ENCODE measurements at regions not wholly inside any gene's neighbourhood (a gene's known extent, or its start where the extent isn't known, plus 50 kb on each side); places are given as distances from the start of the nearest gene placed in this dataset.

DNA sequence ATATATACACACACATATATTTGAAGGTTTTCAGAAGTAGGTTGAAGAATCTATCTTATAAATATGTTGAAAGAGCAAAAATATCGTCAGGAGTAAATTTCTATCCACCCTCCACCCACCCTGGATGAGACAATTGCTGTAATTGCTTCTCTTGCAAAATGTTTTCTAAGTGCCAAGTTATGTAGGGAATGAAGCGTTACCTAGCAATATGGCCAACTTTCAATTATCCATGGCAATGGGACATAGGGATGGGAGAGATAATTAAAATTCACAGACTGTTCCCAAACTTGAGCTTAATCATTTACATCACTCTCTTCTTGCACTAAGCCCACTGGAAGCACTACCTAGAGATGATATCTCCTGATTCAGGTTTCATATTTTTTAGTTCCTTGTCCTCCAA is 806.2 kb upstream of the RAG2 start:
- CTCF ChIA-PET, result no interaction called here
- TF ChIP-seq, protein P1, sequence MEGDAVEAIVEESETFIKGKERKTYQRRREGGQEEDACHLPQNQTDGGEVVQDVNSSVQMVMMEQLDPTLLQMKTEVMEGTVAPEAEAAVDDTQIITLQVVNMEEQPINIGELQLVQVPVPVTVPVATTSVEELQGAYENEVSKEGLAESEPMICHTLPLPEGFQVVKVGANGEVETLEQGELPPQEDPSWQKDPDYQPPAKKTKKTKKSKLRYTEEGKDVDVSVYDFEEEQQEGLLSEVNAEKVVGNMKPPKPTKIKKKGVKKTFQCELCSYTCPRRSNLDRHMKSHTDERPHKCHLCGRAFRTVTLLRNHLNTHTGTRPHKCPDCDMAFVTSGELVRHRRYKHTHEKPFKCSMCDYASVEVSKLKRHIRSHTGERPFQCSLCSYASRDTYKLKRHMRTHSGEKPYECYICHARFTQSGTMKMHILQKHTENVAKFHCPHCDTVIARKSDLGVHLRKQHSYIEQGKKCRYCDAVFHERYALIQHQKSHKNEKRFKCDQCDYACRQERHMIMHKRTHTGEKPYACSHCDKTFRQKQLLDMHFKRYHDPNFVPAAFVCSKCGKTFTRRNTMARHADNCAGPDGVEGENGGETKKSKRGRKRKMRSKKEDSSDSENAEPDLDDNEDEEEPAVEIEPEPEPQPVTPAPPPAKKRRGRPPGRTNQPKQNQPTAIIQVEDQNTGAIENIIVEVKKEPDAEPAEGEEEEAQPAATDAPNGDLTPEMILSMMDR (IDR thresholded peaks at IDR 0.05; ENCODE audit: unreplicated experiment), result no peak
- Mint-ChIP-seq H3K9me3 (ENCODE audit: low read depth, unreplicated experiment) (no peaks in the 10 kb centered on the region), H3K4me1 (ENCODE audit: low read depth, unreplicated experiment) (no peaks in the 10 kb centered on the region), H3K27me3 (ENCODE audit: unreplicated experiment) (no peaks in the 10 kb centered on the region), H3K27ac (ENCODE audit: unreplicated experiment) (no peak overlapping the region), H3K36me3 (ENCODE audit: insufficient read depth, unreplicated experiment) (no peaks in the 10 kb centered on the region), H3K4me3 (ENCODE audit: low read depth, unreplicated experiment) (no peak overlapping the region)
- intact Hi-C loops (cut with micrococcal nuclease; ENCODE audit: unreplicated experiment), result no loop called here
- DNase-seq, result no peak
- BruUV-seq (replicated peaks), result no TSS peak

DNA sequence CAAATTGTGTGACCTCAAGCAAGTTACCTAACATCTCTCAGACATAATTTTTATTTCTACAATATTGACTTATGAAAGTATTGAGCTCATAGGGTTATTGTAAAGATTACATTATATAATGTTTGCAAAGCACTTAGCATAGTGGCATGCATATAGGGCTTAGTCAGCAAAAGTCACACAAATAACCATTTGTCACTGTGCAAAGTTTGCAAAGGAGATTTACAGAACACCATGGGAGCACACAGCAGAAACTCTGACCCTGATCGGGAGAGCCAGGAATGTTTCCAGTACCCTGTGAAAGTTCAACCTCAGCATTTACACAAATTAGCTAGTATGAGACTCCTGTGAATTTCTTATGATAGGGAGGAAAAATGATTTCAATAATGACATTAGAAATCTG is 804.6 kb upstream of the RAG2 start:
- no peaks in the 10 kb centered on the region for H3K27me3 Mint-ChIP-seq (ENCODE audit: unreplicated experiment)
- CTCF ChIA-PET, result no interaction called here
- DNase-seq, result no peak
- no peak overlapping the region for H3K27ac Mint-ChIP-seq (ENCODE audit: unreplicated experiment)
- H3K4me1 Mint-ChIP-seq (ENCODE audit: low read depth, unreplicated experiment), result no peaks in the 10 kb centered on the region
- H3K36me3 Mint-ChIP-seq (ENCODE audit: insufficient read depth, unreplicated experiment), result no peaks in the 10 kb centered on the region
- no peak overlapping the region for H3K4me3 Mint-ChIP-seq (ENCODE audit: low read depth, unreplicated experiment)
- H3K9me3 Mint-ChIP-seq (ENCODE audit: low read depth, unreplicated experiment), result no peaks in the 10 kb centered on the region
- intact Hi-C loops (cut with micrococcal nuclease; ENCODE audit: unreplicated experiment), result no loop called here
- TF ChIP-seq, protein P1 (IDR thresholded peaks at IDR 0.05; ENCODE audit: unreplicated experiment), result no peak
- no TSS peak for BruUV-seq (replicated peaks)

DNA sequence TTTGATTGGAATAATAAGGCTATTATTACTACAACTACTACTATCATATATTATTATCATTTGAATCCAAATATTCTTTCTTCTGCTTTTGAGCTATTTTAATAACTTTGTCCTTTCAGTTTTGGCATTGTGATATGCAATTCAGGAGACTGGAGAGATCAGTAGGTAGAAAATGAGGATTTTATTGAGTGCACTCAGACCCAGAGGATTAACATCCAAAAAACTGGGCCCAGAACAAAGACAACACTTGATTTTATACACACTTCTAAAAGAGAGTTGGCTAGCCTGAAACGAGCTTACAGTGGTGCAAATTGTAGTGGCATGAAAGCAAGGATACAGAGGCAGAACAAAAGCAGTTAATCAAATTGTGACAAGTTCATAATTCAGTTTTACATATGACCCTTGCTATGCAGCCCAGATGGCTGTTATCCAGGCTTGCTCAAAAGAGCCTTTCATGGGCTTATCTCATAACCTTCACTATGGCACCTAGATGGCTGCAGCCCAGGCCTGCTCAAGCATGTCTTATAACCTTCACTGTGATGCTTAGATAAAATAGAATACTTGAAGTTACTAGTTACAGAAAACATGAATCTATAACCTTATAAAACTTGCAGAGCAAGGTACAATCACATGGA is 796.3 kb upstream of the RAG2 start:
- DNase-seq, result no peak
- Mint-ChIP-seq H3K4me3 (ENCODE audit: low read depth, unreplicated experiment) (no peak overlapping the region), H3K36me3 (ENCODE audit: insufficient read depth, unreplicated experiment) (no peaks in the 10 kb centered on the region), H3K9me3 (ENCODE audit: low read depth, unreplicated experiment) (peaks cover 15% of the 10 kb centered on the region), H3K27ac (ENCODE audit: unreplicated experiment) (no peak overlapping the region), H3K4me1 (ENCODE audit: low read depth, unreplicated experiment) (no peaks in the 10 kb centered on the region), H3K27me3 (ENCODE audit: unreplicated experiment) (no peaks in the 10 kb centered on the region)
- TF ChIP-seq, protein P1 (IDR thresholded peaks at IDR 0.05; ENCODE audit: unreplicated experiment), result no peak
- CTCF ChIA-PET, result no interaction called here
- BruUV-seq (replicated peaks), result no TSS peak
- intact Hi-C loops (cut with micrococcal nuclease; ENCODE audit: unreplicated experiment), result no loop called here

DNA sequence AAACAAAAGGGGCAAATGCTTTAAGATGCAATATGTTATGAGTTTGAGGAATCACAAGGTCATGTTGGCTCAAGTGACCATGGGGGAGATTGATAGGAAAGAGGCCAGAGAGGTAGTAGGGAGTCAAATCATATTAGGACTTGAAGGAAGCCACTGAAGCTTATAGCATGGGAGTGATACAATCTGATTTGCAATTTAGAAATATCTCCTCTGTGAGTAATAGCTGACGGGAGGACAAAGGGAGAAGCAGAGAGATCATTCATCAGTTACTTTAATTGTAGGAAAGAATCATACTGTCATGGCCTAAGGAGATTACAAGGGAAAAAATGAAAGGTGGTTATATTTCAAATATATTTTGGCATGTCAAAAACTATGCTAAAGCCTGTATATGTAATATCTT is 793.6 kb upstream of the RAG2 start:
- intact Hi-C loops (cut with micrococcal nuclease; ENCODE audit: unreplicated experiment), result no loop called here
- Mint-ChIP-seq H3K4me1 (ENCODE audit: low read depth, unreplicated experiment) (no peaks in the 10 kb centered on the region), H3K9me3 (ENCODE audit: low read depth, unreplicated experiment) (peaks cover 15% of the 10 kb centered on the region), H3K36me3 (ENCODE audit: insufficient read depth, unreplicated experiment) (no peaks in the 10 kb centered on the region), H3K4me3 (ENCODE audit: low read depth, unreplicated experiment) (no peak overlapping the region), H3K27ac (ENCODE audit: unreplicated experiment) (no peak overlapping the region), H3K27me3 (ENCODE audit: unreplicated experiment) (no peaks in the 10 kb centered on the region)
- CTCF ChIA-PET, result no interaction called here
- BruUV-seq (replicated peaks), result no TSS peak
- no peak for DNase-seq
- TF ChIP-seq, protein P1 (IDR thresholded peaks at IDR 0.05; ENCODE audit: unreplicated experiment), result no peak

Data from Calu3 (cell line).